HepG2 (cell line): ENCODE measurements at regions not wholly inside any gene's neighbourhood (a gene's known extent, or its start where the extent isn't known, plus 50 kb on each side); places are given as distances from the start of the nearest gene placed in this dataset.

Experiments used
- CREM ChIP-seq, 2 experiments: sonication (generic) in 1 of 2; formaldehyde crosslinking in 1 of 2; IDR thresholded peaks; 2 replicates each; pipeline versions ENCODE4 v1.4.0 to v1.6.1; 2016 to 2020; ENCODE audit warnings: antibody characterized with exemption in 1 of 2, mild to moderate bottlenecking in 1 of 2, missing genetic modification reagents in 1 of 2
- GATAD2A ChIP-seq: IDR thresholded peaks from 2 replicates; pipeline ENCODE4 v1.6.1; 2016
- HCFC1 ChIP-seq: fragments of 150-350 bp; IDR thresholded peaks from 2 replicates; pipeline ENCODE4 v1.6.1; 2014; ENCODE audit warnings: low read depth, low read length
- KAT7 ChIP-seq: IDR thresholded peaks from 2 replicates; pipeline ENCODE4 v1.6.1; 2018; ENCODE audit warnings: borderline replicate concordance, missing compliant biosample characterization
- KDM4B ChIP-seq: sonication (generic); formaldehyde crosslinking; IDR thresholded peaks from 2 replicates; pipeline ENCODE4 v1.4.0; 2020; ENCODE audit warnings: missing genetic modification reagents
- KIAA2018 ChIP-seq: sonication (generic); formaldehyde crosslinking; IDR thresholded peaks from 2 replicates; pipeline ENCODE4 v1.5.0; 2020; ENCODE audit warnings: mild to moderate bottlenecking, missing genetic modification reagents, borderline replicate concordance
- MIER2 ChIP-seq: IDR thresholded peaks from 2 replicates; pipeline ENCODE4 v1.6.1; 2016; ENCODE audit warnings: missing biosample characterization, missing genetic modification reagents
- NCOR1 ChIP-seq: fragments of 200-600 bp; sonication (generic); IDR thresholded peaks from 2 replicates; pipeline ENCODE4 v1.7.0; 2017; ENCODE audit warnings: antibody characterized with exemption, low read length, borderline replicate concordance
- NR2F6 ChIP-seq, 2 experiments: IDR thresholded peaks; 2 replicates each; pipeline ENCODE4 v1.6.1; 2016; ENCODE audit warnings: antibody characterized with exemption in 1 of 2, mild to moderate bottlenecking in 1 of 2
- PHB2 ChIP-seq: fragments of 450-650 bp; IDR thresholded peaks from 2 replicates; pipeline ENCODE4 v1.6.1; 2018; ENCODE audit not compliant: partially characterized antibody
- PRMT3 ChIP-seq: sonication (generic); formaldehyde crosslinking; IDR thresholded peaks from 2 replicates; pipeline ENCODE4 v1.8.1; 2022; ENCODE audit warnings: low read depth, mild to moderate bottlenecking, moderate library complexity, missing genetic modification reagents, borderline replicate concordance
- PRPF4 ChIP-seq: fragments of 200-400 bp; formaldehyde crosslinking; IDR thresholded peaks from 2 replicates; pipeline ENCODE4 v1.6.1; 2016; ENCODE audit warnings: low read length, low read depth; ENCODE audit not compliant: poor library complexity, severe bottlenecking
- ZNF232 ChIP-seq: sonication (generic); formaldehyde crosslinking; IDR thresholded peaks from 2 replicates; pipeline ENCODE4 v1.4.0; 2020; ENCODE audit warnings: missing genetic modification reagents, borderline replicate concordance
- ZNF33B ChIP-seq: sonication (generic); formaldehyde crosslinking; IDR thresholded peaks from 2 replicates; pipeline ENCODE4 v1.5.1; 2020; ENCODE audit warnings: mild to moderate bottlenecking, missing genetic modification reagents
- ZNF558 ChIP-seq: sonication (generic); formaldehyde crosslinking; IDR thresholded peaks from 2 replicates; pipeline ENCODE4 v1.9.0; 2022; ENCODE audit warnings: mild to moderate bottlenecking, missing genetic modification reagents, borderline replicate concordance
- TF ChIP-seq, protein P1 (sequence below): IDR thresholded peaks from 2 replicates; pipeline ENCODE4 v1.6.1; 2016; ENCODE audit warnings: low read depth, missing genetic modification reagents, missing compliant biosample characterization
- TF ChIP-seq, protein P2 (sequence below): sonication (generic); formaldehyde crosslinking; IDR thresholded peaks from 2 replicates; pipeline ENCODE4 v1.4.0; 2020; ENCODE audit warnings: missing genetic modification reagents, mild to moderate bottlenecking, borderline replicate concordance

DNA sequence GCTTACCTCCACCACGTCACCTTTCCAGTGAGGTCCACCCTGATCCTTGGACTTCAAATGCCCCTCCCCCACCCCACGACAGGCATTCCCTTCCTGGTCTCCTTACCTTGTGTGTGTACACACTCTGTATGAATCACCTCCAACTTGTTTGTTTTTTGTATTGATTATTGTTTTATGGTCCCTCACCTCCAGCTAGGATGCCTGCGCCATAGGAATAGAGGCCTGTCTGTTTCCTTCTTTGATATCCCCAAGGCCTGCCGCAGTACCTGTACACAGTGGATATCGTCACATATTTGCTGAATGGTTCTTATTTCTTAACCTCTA, 219.6 kb upstream of the POU3F1 start (continued):
- TF ChIP-seq, protein P1, sequence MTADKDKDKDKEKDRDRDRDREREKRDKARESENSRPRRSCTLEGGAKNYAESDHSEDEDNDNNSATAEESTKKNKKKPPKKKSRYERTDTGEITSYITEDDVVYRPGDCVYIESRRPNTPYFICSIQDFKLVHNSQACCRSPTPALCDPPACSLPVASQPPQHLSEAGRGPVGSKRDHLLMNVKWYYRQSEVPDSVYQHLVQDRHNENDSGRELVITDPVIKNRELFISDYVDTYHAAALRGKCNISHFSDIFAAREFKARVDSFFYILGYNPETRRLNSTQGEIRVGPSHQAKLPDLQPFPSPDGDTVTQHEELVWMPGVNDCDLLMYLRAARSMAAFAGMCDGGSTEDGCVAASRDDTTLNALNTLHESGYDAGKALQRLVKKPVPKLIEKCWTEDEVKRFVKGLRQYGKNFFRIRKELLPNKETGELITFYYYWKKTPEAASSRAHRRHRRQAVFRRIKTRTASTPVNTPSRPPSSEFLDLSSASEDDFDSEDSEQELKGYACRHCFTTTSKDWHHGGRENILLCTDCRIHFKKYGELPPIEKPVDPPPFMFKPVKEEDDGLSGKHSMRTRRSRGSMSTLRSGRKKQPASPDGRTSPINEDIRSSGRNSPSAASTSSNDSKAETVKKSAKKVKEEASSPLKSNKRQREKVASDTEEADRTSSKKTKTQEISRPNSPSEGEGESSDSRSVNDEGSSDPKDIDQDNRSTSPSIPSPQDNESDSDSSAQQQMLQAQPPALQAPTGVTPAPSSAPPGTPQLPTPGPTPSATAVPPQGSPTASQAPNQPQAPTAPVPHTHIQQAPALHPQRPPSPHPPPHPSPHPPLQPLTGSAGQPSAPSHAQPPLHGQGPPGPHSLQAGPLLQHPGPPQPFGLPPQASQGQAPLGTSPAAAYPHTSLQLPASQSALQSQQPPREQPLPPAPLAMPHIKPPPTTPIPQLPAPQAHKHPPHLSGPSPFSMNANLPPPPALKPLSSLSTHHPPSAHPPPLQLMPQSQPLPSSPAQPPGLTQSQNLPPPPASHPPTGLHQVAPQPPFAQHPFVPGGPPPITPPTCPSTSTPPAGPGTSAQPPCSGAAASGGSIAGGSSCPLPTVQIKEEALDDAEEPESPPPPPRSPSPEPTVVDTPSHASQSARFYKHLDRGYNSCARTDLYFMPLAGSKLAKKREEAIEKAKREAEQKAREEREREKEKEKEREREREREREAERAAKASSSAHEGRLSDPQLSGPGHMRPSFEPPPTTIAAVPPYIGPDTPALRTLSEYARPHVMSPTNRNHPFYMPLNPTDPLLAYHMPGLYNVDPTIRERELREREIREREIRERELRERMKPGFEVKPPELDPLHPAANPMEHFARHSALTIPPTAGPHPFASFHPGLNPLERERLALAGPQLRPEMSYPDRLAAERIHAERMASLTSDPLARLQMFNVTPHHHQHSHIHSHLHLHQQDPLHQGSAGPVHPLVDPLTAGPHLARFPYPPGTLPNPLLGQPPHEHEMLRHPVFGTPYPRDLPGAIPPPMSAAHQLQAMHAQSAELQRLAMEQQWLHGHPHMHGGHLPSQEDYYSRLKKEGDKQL (CRISPR knock-in tag) = no peak
- TF ChIP-seq PRMT3 (CRISPR knock-in tag) = no peak
- TF ChIP-seq PRPF4 = no peak
- no peak for TF ChIP-seq HCFC1
- TF ChIP-seq, protein P2, sequence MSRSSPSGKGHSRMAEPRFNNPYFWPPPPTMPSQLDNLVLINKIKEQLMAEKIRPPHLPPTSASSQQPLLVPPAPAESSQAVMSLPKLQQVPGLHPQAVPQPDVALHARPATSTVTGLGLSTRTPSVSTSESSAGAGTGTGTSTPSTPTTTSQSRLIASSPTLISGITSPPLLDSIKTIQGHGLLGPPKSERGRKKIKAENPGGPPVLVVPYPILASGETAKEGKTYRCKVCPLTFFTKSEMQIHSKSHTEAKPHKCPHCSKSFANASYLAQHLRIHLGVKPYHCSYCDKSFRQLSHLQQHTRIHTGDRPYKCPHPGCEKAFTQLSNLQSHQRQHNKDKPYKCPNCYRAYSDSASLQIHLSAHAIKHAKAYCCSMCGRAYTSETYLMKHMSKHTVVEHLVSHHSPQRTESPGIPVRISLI (CRISPR knock-in tag) = no peak
- no peak for TF ChIP-seq MIER2 (CRISPR knock-in tag)
- TF ChIP-seq NR2F6 (IDR thresholded peaks at IDR 0.05) = peak; percentile 43
- no peak; the same call in 1 of the 2 replicates for TF ChIP-seq NR2F6 (CRISPR knock-in tag; IDR thresholded peaks at IDR 0.05)
- no peak for TF ChIP-seq ZNF558 (CRISPR knock-in tag)
- TF ChIP-seq KDM4B (CRISPR knock-in tag) = no peak
- peak; percentile 35; the same call in 1 of the 2 replicates for TF ChIP-seq NCOR1
- no peak for TF ChIP-seq ZNF232 (CRISPR knock-in tag)
- TF ChIP-seq PHB2 = no peak
- no peak for TF ChIP-seq ZNF33B (CRISPR knock-in tag)
- no peak for TF ChIP-seq KAT7
- TF ChIP-seq KIAA2018 (CRISPR knock-in tag) = no peak
- peak; percentile 54; the same call in 1 of the 2 replicates for TF ChIP-seq CREM (IDR thresholded peaks at IDR 0.05)
- TF ChIP-seq CREM (CRISPR knock-in tag; IDR thresholded peaks at IDR 0.05) = no peak
- peak; percentile 81 for TF ChIP-seq GATAD2A
